GM12878 (cell line): ENCODE measurements at regions not wholly inside any gene's neighbourhood (a gene's known extent, or its start where the extent isn't known, plus 50 kb on each side); places are given as distances from the start of the nearest gene placed in this dataset.
"Not testable (repeated sequence)": the region's sequence is repeated elsewhere in the genome, so short reads cannot be mapped to it uniquely, and the experiment has no call there.

ENCODE experiments used
- ATAC-seq: fragments of 200-7000 bp; cut with Tn5 transposase; 3 replicates; pipeline ENCODE4 v1.9.1; 2020; ENCODE audit warnings: mild to moderate bottlenecking, moderate library complexity
- BruUV-seq: library from RNA; stranded (reverse); fragments of 400-500 nt; replicated peaks from 2 replicates; lab custom pipeline; 2021; lab: Mats Ljungman, UMichigan
- CTCF ChIA-PET: fragments of 300-600 bp; sonication (Branson Sonifier 250); formaldehyde crosslinking; extraction: SDS; loops from one replicate; lab custom pipeline; 2021; ENCODE audit warnings: inconsistent platforms; lab: Yijun Ruan, JAX
- POLR2A ChIA-PET: fragments of 350-600 bp; formaldehyde crosslinking; extraction: SDS; loops from one replicate; lab custom pipeline; 2021; ENCODE audit warnings: inconsistent platforms; lab: Charles Lee
- RAD21 ChIA-PET: fragments of 300-600 bp; sonication (Branson Sonifier 250); formaldehyde crosslinking; loops from one replicate; lab custom pipeline; 2023; ENCODE audit warnings: antibody characterized with exemption; ENCODE audit not compliant: unreplicated experiment; lab: Charles Lee
- SMC1A ChIA-PET: fragments of 300-600 bp; sonication (Branson Sonifier 250); formaldehyde crosslinking; loops from one replicate; lab custom pipeline; 2023; ENCODE audit not compliant: unreplicated experiment, uncharacterized antibody; lab: Charles Lee
- DNase-seq: peaks from one replicate; pipeline ENCODE4 v3.0.0-alpha.2; 2011; ENCODE audit warnings: low read depth, low spot score
- FAIRE-seq: peaks from 3 replicates; lab custom pipeline; 2011; peaks lifted over from hg19 to GRCh38; lab: Jason Lieb, UNC
- H2AFZ ChIP-seq: 2 replicates; pipeline ENCODE4 v1.6.0; 2011; ENCODE audit warnings: low read depth, low read length, control low read depth; ENCODE audit not compliant: control insufficient read depth
- H3K27ac ChIP-seq: 2 replicates; pipeline ENCODE4 v1.5.1; 2011; ENCODE audit warnings: control low read depth; ENCODE audit not compliant: control insufficient read depth, insufficient read depth
- H3K27me3 ChIP-seq, 2 experiments: replicated peaks in 1 of 2; 2 replicates each; pipeline versions ENCODE4 v1.6.0 to v1.6.1; 2011; ENCODE audit warnings: low read length in 1 of 2; ENCODE audit not compliant: control insufficient read depth in 2 of 2, insufficient read depth in 2 of 2
- H3K36me3 ChIP-seq, 2 experiments: 2 replicates each; pipeline ENCODE4 v1.5.1; 2011; ENCODE audit warnings: low read length in 1 of 2; ENCODE audit not compliant: control insufficient read depth in 2 of 2, insufficient read depth in 2 of 2
- H3K4me1 ChIP-seq: 2 replicates; pipeline ENCODE4 v1.6.1; 2011; ENCODE audit warnings: mild to moderate bottlenecking, low read length, moderate library complexity, mixed read lengths; ENCODE audit not compliant: control insufficient read depth, insufficient read depth
- H3K4me2 ChIP-seq: 2 replicates; pipeline ENCODE4 v1.6.0; 2011; ENCODE audit warnings: control low read depth; ENCODE audit not compliant: control insufficient read depth, insufficient read depth
- H3K4me3 ChIP-seq: fragments of 200-600 bp; sonication (generic); 2 replicates; pipeline ENCODE4 v1.5.1; 2016
- H3K79me2 ChIP-seq: 2 replicates; pipeline ENCODE4 v1.6.0; 2011; ENCODE audit warnings: low read length; ENCODE audit not compliant: control insufficient read depth, insufficient read depth
- H3K9ac ChIP-seq: 2 replicates; pipeline ENCODE4 v1.8.0; 2011; ENCODE audit warnings: low read length, control low read depth, mixed read lengths; ENCODE audit not compliant: control insufficient read depth, insufficient read depth
- H3K9me3 ChIP-seq: replicated peaks from 3 replicates; pipeline ENCODE4 v1.5.1; 2011; ENCODE audit warnings: mild to moderate bottlenecking, low read length; ENCODE audit not compliant: control insufficient read depth, insufficient read depth
- H4K20me1 ChIP-seq: 2 replicates; pipeline ENCODE4 v1.6.0; 2011; ENCODE audit not compliant: control insufficient read depth, insufficient read depth
- CBX3 ChIP-seq: fragments of 200-600 bp; sonication (generic); IDR thresholded peaks from 2 replicates; pipeline ENCODE4 v1.6.1; 2016; ENCODE audit warnings: low read depth, borderline replicate concordance
- FOXM1 ChIP-seq: IDR thresholded peaks from 2 replicates; pipeline ENCODE4 v1.6.1; 2012; ENCODE audit warnings: low read depth, mild to moderate bottlenecking, inconsistent platforms, low read length, moderate library complexity
- MYB ChIP-seq: fragments of 150-350 bp; IDR thresholded peaks from 2 replicates; pipeline ENCODE4 v1.6.1; 2014; ENCODE audit warnings: mild to moderate bottlenecking, low read depth, low read length, borderline replicate concordance
- NFYB ChIP-seq: IDR thresholded peaks from 2 replicates; pipeline ENCODE4 v1.6.1; 2011; ENCODE audit warnings: low read depth, mild to moderate bottlenecking, low read length, improper control_type of control experiment, moderate library complexity; ENCODE audit not compliant: insufficient read depth
- NRF1 ChIP-seq: conservative IDR thresholded peaks from 2 replicates; pipeline ENCODE4 v1.6.1; 2011; ENCODE audit warnings: mild to moderate bottlenecking, low read depth, low read length, improper control_type of control experiment
- SMAD5 ChIP-seq: IDR thresholded peaks from 2 replicates; pipeline ENCODE4 v1.6.1; 2016; ENCODE audit warnings: antibody characterized with exemption, low read depth
- SP1 ChIP-seq: IDR thresholded peaks from one replicate; pipeline ENCODE4 v1.6.1; 2011; ENCODE audit warnings: low read depth, low read length
- WGBS: methylation state at CpG from one replicate; pipeline ENCODE4 v1.1.6; 2016; ENCODE audit warnings: low lambda C conversion rate; ENCODE audit not compliant: insufficient replicate concordance, insufficient coverage; ENCODE audit errors: missing lambda C conversion rate; 5-methylcytosine and 5-hydroxymethylcytosine counted together
- in situ Hi-C: fragments of 300-500 bp; cut with MboI; formaldehyde crosslinking; loops from 9 replicates; pipeline ENCODE4 v1.14.3; 2018; ENCODE audit warnings: mixed read lengths
- intact Hi-C: fragments of 100-400 bp; cut with micrococcal nuclease; formaldehyde crosslinking; loops from one replicate; pipeline ENCODE4 v1.14.2; 2022; ENCODE audit not compliant: unreplicated experiment
- TF ChIP-seq, protein P1 (sequence below): fragments of 450-650 bp; IDR thresholded peaks from 2 replicates; pipeline ENCODE4 v1.6.1; 2016; ENCODE audit warnings: mild to moderate bottlenecking

DNA sequence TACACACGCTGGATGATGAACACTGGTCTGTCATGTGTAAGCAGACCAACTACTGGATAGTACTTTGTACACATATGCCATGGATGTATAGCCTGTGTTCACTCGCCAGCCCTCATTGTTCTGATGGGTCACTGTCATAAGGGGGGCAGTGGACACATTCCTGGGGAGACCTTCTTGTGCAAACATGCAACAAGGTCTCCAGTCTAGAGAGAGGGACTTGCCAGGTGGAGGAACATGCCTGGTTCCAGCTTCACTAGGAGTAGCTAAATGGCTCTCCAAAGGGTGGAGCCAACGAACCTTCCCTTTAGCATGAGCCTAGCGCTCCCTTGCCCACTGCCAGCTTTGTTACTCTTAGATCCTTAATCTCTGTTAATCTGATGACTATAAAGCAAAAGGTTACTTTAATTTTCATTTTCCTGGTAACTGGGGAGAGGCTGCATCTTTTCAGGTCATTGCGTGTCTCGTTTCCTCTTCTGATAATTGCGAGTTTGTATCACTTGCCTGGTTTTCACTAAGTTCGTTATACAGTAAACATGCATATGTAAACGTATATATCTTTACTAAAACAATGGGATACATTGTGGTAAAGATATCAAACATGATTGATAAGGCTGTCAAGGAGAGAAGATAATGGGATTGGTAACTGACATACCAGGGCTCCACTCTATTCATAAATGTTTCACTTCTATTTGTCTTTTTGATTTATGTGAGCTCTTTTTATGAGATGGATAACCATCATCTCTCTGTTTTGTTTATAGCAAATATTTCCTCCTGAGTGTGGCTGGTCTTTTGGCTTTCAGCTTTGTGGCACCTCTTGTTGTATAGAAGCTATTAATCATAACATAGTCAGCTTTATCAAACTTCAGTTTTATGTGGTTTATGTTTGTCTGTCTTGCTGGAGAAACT is 235.2 kb upstream of the SGCG start:
- no peaks in the 10 kb centered on the region for H3K4me1 ChIP-seq
- no peak for FAIRE-seq
- no peak overlapping the region for H3K9ac ChIP-seq
- BruUV-seq, result no TSS peak
- POLR2A ChIA-PET, result no interaction called here
- RAD21 ChIA-PET, result interaction anchor here (0.8 to 1.4 kb wide), 2 partner anchors 63 to 75 kb away, joined by 3 to 8 read pairs; no protein-coding TSS in a partner anchor
- no peak for TF ChIP-seq SMAD5
- no peak for TF ChIP-seq MYB
- no peak for DNase-seq
- H3K27ac ChIP-seq, result no peak overlapping the region
- no peak overlapping the region for H2AFZ ChIP-seq
- no peak overlapping the region for H3K4me2 ChIP-seq
- no peaks in the 10 kb centered on the region for H3K79me2 ChIP-seq
- no peak for ATAC-seq
- H3K4me3 ChIP-seq, result no peak overlapping the region
- in situ Hi-C loops (no loop called here), intact Hi-C loops (no loop called here)
- no peaks in the 10 kb centered on the region for H4K20me1 ChIP-seq
- no peaks in the 10 kb centered on the region for H3K27me3 ChIP-seq
- no peaks in the 10 kb centered on the region for H3K9me3 ChIP-seq
- WGBS, result 39% methylated on average over 9 of the region's 9 CpGs
- SMC1A ChIA-PET, result interaction anchor here (0.7 to 1.4 kb wide), 2 partner anchors 8 to 75 kb away, joined by 3 read pairs; no protein-coding TSS in a partner anchor
- H3K36me3 ChIP-seq, result no peaks in the 10 kb centered on the region
- CTCF ChIA-PET, result interaction anchor here (1.4 kb wide), 1 partner anchor 75 kb away, joined by 5 read pairs; no protein-coding TSS in a partner anchor

DNA sequence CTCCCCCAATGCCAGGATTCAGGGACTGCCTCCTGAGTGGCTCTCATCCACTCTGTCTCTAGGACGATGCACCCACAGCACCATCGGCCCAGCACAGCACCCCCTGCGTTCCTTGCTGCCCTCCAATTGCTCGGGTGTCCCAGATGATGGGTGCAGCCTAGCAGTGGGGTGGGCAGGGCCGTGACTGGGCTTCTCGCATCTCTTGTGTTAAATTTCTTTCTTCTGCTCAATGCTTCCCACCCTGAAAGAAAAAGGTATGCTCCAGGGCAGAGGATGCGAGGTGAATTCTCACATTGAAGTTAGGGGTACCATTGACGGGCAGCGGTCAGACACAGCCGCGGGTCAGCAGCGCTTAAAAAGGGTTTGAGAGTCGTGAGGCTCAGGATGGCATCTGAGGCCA is 232.4 kb upstream of the SGCG start:
- ChIA-PET POLR2A (no interaction called here), RAD21 (no interaction called here), SMC1A (no interaction called here), CTCF (interaction anchor here (0.7 kb wide), 1 partner anchor 1185 kb away, joined by 3 read pairs; no protein-coding TSS in a partner anchor)
- H3K4me1 ChIP-seq, result no peaks in the 10 kb centered on the region
- H3K27me3 ChIP-seq, result no peaks in the 10 kb centered on the region
- ATAC-seq, result no peak
- in situ Hi-C loops, result no loop called here
- intact Hi-C loops, result no loop called here
- H3K79me2 ChIP-seq, result no peaks in the 10 kb centered on the region
- FAIRE-seq, result no peak
- no peak overlapping the region for H3K27ac ChIP-seq
- no peaks in the 10 kb centered on the region for H3K9me3 ChIP-seq
- H4K20me1 ChIP-seq, result no peaks in the 10 kb centered on the region
- H3K9ac ChIP-seq, result no peak overlapping the region
- WGBS, result 40% methylated on average over 13 of the region's 13 CpGs
- no peak overlapping the region for H3K4me2 ChIP-seq
- no peak overlapping the region for H3K4me3 ChIP-seq
- no peaks in the 10 kb centered on the region for H3K36me3 ChIP-seq
- no TSS peak for BruUV-seq
- no peak overlapping the region for H2AFZ ChIP-seq
- DNase-seq, result no peak
- TF ChIP-seq, protein P1, sequence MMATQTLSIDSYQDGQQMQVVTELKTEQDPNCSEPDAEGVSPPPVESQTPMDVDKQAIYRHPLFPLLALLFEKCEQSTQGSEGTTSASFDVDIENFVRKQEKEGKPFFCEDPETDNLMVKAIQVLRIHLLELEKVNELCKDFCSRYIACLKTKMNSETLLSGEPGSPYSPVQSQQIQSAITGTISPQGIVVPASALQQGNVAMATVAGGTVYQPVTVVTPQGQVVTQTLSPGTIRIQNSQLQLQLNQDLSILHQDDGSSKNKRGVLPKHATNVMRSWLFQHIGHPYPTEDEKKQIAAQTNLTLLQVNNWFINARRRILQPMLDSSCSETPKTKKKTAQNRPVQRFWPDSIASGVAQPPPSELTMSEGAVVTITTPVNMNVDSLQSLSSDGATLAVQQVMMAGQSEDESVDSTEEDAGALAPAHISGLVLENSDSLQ, result no peak
- TF ChIP-seq SP1 (no peak), NFYB (no peak), NRF1 (no peak), FOXM1 (no peak), CBX3 (no peak)

DNA sequence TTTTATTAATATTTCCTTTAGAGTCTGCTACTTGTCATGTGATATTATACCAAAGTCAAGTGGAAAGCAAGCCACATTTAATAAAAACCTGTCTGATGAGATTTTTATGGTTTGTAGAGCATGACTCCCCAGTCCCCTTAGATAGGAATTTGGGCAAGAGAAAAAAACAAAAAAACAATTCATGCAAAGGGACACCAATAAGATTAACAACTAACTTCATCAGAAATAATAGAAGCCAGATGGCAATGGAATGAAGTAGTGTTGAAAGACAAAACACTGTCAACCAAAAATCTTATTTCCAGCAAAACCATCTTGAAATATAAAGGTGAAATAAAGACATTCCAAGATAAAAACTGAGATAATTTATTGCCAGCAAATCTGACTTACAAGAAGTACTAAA is 228.8 kb upstream of the SGCG start:
- H3K9ac ChIP-seq, H2AFZ ChIP-seq, RAD21 ChIA-PET, SMC1A ChIA-PET, FAIRE-seq, H4K20me1 ChIP-seq, H3K9me3 ChIP-seq, intact Hi-C loops, H3K36me3 ChIP-seq, BruUV-seq, H3K4me3 ChIP-seq, POLR2A ChIA-PET, DNase-seq, H3K4me2 ChIP-seq, H3K79me2 ChIP-seq, in situ Hi-C loops, CTCF ChIA-PET, ATAC-seq, H3K4me1 ChIP-seq, H3K27me3 ChIP-seq, H3K27ac ChIP-seq: not testable (repeated sequence)
